A673 (cell line): ENCODE measurements at regions not wholly inside any gene's neighbourhood (a gene's known extent, or its start where the extent isn't known, plus 50 kb on each side); places are given as distances from the start of the nearest gene placed in this dataset.

Experiments used
- EZH2 ChIP-seq: fragments of 200-600 bp; sonication (generic); IDR thresholded peaks from 2 replicates; pipeline ENCODE4 v1.6.1; 2017; ENCODE audit warnings: borderline replicate concordance, low read depth, mild to moderate bottlenecking, mixed read lengths, antibody characterized with exemption, low read length; ENCODE audit not compliant: poor library complexity, severe bottlenecking
- TF ChIP-seq, protein P1 (sequence below): fragments of 300-800, 200-600 bp; sonication (generic); conservative IDR thresholded peaks from 2 replicates; pipeline ENCODE4 v1.5.1; 2017; ENCODE audit warnings: low read depth, mild to moderate bottlenecking, antibody characterized with exemption, low read length, moderate library complexity, mixed read lengths

DNA sequence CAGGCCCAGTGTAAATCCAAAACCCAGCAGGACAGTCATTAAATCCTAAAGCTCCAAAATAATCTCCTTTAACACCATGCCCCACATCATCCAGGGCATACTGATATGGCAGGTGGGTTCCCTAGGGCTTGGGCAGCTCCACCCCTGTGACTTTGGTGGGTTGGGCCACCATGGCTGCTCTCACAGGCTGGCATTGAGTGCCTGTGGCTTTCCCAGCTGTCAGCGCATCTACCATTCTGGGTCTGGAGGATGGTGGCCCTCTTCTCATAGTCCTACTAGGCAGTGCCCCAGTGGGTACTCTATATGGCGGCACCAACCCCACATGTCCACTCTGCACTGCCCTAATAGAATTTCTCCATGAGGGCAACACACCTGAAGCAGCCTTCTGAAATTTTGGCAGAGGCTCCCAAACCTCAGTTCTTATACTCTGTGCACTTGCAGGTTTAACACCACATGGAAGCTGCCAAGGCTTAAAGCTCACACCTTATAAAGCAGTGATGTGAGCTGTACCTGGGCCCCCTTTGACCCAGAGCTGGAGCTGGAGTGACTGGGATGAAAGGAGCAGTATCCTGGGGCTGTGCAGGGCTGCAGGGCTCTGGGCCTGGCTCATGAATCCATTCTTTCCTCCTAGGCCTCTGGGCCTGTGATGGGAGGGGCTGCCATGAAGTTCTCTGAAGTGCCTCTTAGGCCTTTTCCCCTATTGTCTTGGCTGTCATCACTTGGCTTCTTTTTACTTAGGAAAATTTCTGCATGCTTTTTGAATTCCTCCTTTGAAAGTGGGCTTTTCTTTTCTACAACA lies 765.5 kb upstream of the EPHA7 start:
- TF ChIP-seq EZH2: no peak
- TF ChIP-seq, protein P1, sequence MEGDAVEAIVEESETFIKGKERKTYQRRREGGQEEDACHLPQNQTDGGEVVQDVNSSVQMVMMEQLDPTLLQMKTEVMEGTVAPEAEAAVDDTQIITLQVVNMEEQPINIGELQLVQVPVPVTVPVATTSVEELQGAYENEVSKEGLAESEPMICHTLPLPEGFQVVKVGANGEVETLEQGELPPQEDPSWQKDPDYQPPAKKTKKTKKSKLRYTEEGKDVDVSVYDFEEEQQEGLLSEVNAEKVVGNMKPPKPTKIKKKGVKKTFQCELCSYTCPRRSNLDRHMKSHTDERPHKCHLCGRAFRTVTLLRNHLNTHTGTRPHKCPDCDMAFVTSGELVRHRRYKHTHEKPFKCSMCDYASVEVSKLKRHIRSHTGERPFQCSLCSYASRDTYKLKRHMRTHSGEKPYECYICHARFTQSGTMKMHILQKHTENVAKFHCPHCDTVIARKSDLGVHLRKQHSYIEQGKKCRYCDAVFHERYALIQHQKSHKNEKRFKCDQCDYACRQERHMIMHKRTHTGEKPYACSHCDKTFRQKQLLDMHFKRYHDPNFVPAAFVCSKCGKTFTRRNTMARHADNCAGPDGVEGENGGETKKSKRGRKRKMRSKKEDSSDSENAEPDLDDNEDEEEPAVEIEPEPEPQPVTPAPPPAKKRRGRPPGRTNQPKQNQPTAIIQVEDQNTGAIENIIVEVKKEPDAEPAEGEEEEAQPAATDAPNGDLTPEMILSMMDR: no peak
